ENCODE measurements at regions not wholly inside any gene's neighbourhood (a gene's known extent, or its start where the extent isn't known, plus 50 kb on each side); places are given as distances from the start of the nearest gene placed in this dataset.

DNA sequence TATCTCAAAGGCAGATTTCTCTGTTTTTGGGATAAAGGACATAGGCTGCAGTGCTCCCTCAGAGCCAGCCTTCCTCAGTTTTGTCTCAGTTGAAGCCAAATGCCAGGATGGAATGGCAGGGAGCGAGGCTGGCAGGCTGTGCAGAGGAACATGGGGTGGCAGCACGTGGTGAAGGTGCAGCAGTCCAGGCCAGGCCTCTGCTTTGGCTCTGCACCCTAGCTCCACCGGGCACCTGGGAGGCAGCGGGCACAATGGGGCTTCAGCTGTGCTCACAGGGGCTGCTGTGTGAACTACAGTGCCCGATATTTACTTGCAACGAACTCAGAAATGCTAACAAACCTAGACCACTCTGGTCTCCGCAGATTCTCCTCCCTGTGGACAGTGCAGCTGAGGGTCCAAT, 319.6 kb downstream of the ZNF326 start:
- TF ChIP-seq CTCF (IDR thresholded peaks at IDR 0.05; ENCODE audit: borderline replicate concordance, extremely low read depth, low read length, poor library complexity, severe bottlenecking): no peak
- TF ChIP-seq EZH2 (IDR thresholded peaks at IDR 0.05; ENCODE audit: borderline replicate concordance, low read depth, low read length, severe bottlenecking): no peak

Data from DND-41 (cell line).